Suppressor macrophage treated with lipopolysaccharide for 1 hour (primary cell): ENCODE measurements at regions not wholly inside any gene's neighbourhood (a gene's known extent, or its start where the extent isn't known, plus 50 kb on each side); places are given as distances from the start of the nearest gene placed in this dataset.
A peak's percentile ranks its signal among the peaks of the same experiment; 100 is the strongest.

ENCODE experiments used
- DNase-seq, 3 donors: peaks; one replicate each; pipeline ENCODE4 v3.0.0-alpha.2; 2020 to 2022

- DNase-seq, result peak in 2 of 3 donors; percentile 24 to 49
Observed at GRCh38 chr9:99592834-99593574, 228.7 kb upstream of the NR4A3 start.

- peak; percentile 49 to 72 (median 60) for DNase-seq
Observed at GRCh38 chr9:99593610-99594009, 228.1 kb upstream of the NR4A3 start.

GRCh38 chr9:99594056-99594780, 227.5 kb upstream of the NR4A3 start:
- peak in 2 of 3 donors; percentile 43 to 50 for DNase-seq

GRCh38 chr9:99595796-99596195, 225.9 kb upstream of the NR4A3 start:
- peak; percentile 89 to 96 (median 92) for DNase-seq

GRCh38 chr9:99601571-99602111, 220.0 kb upstream of the NR4A3 start:
- DNase-seq, result no peak

DNA sequence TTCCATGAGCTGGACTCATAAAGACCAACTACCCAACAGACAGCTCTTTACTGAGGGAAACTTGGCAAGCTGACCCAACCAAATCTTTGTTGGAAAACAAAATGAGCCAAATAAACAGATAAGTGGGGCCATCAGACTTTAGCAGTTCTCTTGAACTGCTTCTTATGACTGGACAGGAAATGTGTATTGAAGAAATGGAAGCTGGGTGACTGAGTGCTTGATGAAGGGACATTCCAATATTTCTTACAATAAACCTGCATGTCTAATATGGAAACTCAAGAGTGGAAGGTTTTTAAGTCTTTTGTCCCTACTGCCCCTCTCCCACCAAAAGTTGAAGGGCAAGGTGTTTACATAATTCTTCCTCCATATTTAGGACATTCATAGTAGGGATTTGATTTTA, 218.8 kb upstream of the NR4A3 start:
- peak; percentile 52 to 76 (median 75) for DNase-seq

DNA sequence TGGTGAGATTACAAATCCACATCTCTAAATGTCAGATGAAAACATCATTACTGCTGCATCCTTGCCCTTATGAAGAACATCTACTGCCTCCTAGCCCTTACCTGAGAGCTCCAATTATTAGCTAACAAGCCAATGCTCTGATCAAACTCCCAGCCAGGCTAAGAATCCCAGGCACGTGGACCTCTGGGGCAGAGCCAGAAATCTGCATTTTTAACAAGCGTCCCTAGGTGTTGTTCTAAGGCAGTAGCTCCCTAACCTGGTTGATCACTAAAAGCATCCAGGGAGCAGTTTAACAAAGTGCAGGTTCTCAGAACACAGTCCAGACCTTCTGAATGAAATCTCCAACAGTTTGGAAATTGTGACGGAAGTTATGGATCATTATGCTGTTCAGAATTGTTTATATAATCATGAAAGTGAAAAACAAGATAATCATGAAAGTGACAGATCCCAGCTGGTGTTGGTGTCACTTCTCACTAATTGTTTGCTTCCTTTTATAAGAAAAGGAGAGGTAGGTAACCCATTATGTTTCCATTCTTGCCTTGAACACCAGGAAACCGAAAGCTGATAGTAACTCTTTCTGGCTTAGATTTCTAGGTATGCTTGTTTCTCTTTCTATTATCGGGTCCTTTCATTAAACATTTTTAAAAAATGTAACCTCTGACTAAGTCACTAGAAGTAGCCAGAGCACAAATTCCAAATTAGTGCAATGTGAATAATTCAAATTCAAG, 216.5 kb upstream of the NR4A3 start:
- no peak for DNase-seq

DNA sequence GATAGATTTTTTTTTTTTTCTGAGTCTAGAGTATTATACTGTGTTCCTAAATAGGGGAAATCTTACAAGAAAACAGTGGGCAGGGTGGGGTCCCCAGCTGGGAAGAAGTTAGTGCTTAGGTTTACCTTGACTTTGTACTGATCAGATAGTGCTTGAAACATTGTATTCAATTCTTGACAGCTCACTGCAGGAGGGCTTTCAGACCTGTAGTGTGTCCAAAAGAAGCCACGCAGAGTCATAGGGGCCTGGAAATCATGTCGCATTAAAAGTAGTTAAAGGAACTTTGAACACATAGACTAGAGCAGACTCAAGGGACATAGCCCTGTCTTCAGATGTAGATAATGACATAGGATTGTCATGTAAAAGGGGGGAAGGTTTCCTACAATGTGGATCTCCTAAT, 215.4 kb upstream of the NR4A3 start:
- no peak for DNase-seq

DNA sequence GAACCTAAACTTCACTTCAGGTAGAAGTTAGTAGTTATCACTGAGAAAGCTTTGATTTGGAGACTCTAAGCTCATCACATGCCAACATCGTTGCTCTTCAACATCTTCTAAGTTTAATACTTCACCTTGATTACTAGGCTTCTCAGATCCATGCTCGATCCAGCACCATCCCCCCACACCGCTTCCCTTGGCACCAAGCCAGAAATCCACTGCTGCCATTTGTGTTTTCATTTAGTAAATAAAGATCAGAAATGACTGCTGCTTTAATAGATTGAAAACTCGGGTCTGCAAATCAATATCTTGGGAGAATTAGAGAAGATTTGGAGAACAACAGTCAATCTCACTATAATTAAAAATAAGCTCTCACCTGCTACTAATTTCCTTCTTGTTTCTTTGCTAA, 214.7 kb upstream of the NR4A3 start:
- no peak for DNase-seq

DNA sequence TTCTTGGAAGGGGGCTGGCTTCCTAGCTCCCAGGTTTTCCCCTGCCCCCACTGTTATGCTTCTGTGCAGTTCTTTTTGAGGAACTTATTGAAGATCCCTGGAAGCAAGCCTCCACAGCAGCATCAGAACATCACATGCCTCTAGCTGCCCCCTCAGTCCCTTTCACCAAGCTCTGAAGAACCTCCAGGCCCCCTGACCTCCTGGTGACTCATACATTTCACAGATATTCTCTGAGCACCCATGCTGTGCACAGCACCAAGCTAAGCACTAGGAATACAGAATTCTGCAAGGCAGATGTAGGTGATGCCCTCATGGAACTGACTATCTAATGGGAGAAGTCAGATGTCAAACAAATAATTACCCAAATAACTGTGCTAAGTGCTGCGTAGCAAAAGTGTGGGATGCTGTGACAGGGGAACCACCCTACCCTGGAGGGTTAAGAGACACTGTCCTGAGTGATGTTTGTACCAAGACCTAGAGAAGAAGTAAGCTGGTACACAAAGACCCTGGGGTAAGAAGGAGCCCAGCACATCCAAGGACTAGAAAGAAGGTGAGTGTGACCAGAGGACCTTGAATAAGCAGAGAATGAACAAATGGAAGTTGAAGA, 213.7 kb upstream of the NR4A3 start:
- peak; percentile 80 to 86 (median 85) for DNase-seq

GRCh38 chr9:99614341-99614740, 207.3 kb upstream of the NR4A3 start:
- no peak for DNase-seq

- no peak for DNase-seq
Observed at GRCh38 chr9:99621040-99621439, 200.6 kb upstream of the NR4A3 start.

DNA sequence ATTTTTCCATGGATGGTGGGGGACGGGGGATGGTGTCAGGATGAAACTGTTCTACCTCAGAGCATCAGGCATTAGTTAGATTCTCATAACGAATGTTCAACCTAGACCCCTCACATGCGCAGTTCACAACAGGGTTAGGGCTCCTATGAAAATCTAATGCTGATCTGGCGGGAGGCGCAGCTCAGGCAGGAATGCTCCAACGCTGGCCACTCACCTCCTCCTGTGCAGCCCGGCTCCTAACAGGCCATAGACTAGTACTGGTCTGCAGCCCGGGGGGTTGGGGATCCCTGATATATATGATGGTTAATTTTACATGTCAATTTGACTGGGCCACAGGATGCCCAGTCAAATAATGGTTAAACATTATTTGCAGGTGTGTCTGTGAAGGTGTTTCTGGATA, 199.0 kb upstream of the NR4A3 start:
- no peak for DNase-seq

GRCh38 chr9:99623780-99624364, 197.8 kb upstream of the NR4A3 start:
- DNase-seq, result no peak

DNA sequence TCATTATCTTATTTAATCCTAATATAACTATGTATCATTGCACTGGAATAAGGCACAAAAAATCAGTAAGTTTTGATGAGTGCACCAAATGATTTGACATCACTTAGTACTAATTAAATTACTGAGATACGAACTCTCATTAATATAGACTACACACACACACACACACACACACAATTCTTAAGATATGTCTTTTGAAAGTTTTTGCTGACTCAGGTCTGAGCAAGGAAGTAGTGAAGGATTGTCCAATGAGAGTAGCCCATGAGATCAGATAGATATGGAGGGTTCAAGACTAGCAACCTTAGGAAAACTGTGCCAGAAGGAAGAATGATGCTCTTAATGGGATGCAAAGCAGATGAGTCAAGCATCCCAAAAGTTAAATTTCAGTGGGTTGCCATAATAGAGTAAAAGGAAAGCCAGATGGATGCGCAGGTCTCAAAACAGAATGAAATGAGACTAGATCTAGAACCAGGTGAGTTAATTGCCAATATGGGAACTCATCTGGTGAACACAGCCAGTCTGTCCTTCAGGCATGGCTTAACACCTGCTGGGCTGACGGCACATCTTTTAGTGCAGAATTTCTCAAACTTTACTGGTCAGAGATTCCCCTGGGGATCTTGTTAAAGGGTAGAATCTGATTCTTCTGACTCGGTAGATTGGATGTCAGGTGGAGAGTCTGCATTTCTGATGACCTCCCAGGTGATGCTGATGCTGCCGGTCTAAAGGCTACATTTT, 197.0 kb upstream of the NR4A3 start:
- no peak for DNase-seq

GRCh38 chr9:99626426-99626825, 195.3 kb upstream of the NR4A3 start:
- peak; percentile 46 to 77 (median 60) for DNase-seq

DNA sequence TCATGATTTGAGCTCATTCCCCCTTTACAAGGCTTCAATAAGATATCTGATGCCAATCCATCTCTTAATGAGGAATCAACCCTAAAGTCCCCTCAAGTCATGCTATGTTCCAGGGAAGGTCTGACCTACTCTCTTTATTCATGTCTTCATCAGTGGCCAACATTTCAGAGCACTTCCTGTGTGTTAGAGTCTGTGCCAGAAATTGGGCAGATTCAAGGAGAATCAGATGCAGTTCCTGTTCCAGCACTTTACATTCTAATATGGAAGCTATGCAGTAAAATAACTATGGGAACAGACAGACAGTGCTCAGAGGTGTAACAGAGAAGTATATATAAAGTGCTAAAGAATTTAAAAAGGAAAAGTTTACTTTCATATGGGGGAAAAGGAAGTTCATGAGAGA, 193.4 kb upstream of the NR4A3 start:
- DNase-seq, result peak in 2 of 3 donors; percentile 32 to 43

DNA sequence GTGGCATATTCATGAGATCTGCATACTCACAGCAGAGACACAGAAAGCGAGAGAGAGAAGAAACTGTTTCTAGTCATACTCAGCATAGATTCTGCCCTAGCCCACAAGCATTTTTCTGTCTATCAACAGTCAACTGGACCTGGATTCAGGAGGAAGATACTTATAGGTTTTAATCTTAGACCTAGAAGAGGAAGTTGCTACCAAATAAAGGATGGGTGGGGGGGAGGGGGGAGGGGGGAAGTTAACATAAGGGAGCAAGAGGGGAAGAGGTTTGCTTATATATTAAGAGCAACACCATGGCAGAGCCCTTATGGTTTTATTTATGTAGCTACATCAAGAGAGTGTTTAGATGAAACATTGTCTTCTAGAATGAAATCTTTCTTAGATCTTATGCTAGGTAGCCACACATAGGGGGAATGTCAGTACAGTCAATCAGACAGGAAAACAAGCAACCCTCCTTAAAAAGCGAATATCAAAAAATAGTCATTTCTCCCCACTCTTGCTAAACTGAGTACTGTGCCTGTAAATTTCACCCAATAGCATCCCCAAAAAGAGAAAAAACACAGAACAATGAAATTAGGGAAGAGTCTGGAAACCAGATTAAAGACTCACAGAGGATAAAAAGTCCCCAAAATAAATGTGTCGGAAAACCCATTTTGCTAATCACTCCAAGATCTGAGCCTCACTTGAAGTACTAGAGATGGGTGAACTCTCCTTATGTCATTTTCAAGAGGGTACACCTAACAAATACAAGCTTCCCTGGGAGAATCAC, 192.7 kb upstream of the NR4A3 start:
- peak; percentile 69 to 94 (median 87) for DNase-seq

DNA sequence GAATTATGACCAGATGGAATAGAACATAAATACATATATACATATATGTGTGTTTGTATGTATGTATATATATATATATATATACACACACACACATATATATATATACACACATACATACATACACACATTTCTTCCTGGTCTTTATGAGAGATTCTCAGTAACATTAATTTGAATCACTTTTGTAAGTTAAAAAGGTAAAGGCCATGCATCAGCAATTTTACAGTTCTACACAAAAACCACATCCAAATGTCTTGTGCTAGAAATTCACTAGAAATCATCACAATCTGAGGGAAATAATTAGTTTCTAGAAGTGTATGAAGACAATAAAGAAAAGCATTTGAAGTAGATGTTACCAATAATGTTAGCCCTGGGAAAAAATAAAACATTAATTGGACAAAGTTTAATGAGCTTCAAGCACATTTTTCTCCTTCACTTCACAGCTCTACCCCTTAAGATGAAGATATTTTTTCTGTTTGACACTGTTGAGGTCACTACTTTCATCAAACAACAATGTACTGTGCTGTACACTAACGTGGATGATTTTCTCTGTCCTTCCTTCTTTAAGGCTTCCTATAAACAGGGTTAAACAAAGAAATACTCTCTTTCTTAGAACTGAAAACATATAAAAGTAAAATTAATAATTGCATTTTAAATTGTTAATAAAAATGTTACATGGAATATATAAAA, 189.2 kb upstream of the NR4A3 start:
- peak in 2 of 3 donors; percentile 26 to 29 for DNase-seq

- peak; percentile 60 to 98 (median 93) for DNase-seq
Observed at GRCh38 chr9:99633265-99633664, 188.4 kb upstream of the NR4A3 start.
